Erythroblast (primary cell): ENCODE measurements at regions not wholly inside any gene's neighbourhood (a gene's known extent, or its start where the extent isn't known, plus 50 kb on each side); places are given as distances from the start of the nearest gene placed in this dataset.

ENCODE experiments used
- GATA1 ChIP-seq: IDR thresholded peaks from 2 replicates; pipeline ENCODE4 v1.6.1; 2011; ENCODE audit warnings: low read depth, mild to moderate bottlenecking, control low read depth, low read length, moderate library complexity
- POLR2A ChIP-seq: IDR thresholded peaks from 2 replicates; pipeline ENCODE4 v1.6.1; 2011; ENCODE audit warnings: mild to moderate bottlenecking, low read length

DNA sequence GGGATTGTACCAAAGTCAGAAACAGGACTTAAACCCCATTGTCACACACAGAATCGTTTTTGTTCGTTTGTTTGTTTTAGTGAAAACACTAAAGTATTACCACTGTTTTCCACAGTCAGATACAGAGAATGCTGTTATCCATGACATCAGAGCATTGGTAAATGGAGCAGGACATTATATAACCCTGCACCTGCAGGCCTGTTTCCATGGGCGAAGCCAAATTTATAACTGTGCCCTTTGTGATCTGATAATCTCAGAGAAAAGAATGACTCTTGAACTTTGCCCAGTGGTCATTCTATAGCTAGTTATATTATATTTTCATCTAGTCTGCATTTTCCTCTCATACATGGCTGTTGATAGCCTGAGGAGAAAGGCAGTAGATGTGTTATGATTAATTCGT, 217.6 kb downstream of the TMEM182 start:
- TF ChIP-seq POLR2A: no peak
- no peak for TF ChIP-seq GATA1
